Stimulated activated CD8-positive, alpha-beta memory T cell treated with anti-CD3 and anti-CD28 coated beads, Interleukin-4, amount 100 ng/mL, for 48 hours (primary cell): ENCODE measurements at regions not wholly inside any gene's neighbourhood (a gene's known extent, or its start where the extent isn't known, plus 50 kb on each side); places are given as distances from the start of the nearest gene placed in this dataset.

Source experiments
- DNase-seq: peaks from one replicate; pipeline ENCODE4 v3.0.0-alpha.2; 2020

DNA sequence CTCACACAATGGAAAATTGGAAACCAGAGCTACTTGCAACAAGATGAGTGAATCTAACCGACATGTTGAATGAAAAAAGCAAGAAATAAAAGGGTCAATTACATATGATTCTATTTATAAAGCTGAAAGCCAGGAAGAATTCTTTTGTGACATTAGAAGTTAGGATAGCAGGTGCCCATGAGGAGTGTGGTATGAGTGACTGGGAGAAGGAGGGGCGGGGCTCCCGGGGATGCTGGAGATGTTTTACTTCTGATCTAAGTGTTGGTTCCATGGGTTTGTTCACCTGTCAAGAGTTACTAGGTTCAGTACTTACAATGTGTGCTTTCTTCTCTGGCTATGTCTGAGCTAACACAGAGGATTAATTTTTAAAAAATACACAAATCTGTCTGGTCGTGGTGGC lies 60.8 kb downstream of the NSMCE3 start:
- no peak for DNase-seq

DNA sequence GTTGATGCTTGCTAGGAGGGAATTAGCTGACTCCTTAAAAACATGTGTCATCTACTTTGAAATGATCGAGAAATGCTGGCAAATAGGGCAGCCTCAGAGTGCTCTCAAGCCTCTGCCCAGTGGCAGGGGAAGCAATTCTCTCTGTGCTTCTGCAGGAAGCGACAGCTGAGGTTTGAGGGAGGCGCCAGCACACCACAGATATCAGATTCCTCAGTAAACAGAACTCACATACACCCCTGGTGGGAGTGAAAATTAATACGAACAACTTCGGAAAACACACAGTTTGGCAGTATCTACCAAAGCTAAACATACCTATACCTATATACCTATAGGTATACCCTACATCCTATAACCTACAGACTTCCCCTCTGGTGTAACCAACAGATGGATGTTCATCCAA lies 61.3 kb downstream of the NSMCE3 start:
- DNase-seq: no peak

DNA sequence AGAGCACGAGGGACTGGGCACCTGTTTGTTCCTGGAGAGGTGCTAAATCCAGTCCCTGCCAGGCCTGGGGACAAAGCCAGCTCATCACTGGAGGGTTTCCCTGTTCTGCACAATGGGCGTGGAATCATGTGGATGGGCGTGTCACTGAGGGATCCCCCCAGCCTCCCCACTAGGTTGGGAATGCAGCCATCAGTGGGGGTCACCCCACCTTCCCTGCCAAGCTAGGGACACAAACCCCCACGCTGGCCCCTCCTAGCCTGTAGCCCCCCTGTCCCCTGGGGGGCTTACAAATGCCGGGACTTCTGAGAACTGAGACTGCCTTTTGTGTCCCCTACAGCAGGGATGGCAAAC lies 61.9 kb downstream of the NSMCE3 start:
- no peak for DNase-seq

DNA sequence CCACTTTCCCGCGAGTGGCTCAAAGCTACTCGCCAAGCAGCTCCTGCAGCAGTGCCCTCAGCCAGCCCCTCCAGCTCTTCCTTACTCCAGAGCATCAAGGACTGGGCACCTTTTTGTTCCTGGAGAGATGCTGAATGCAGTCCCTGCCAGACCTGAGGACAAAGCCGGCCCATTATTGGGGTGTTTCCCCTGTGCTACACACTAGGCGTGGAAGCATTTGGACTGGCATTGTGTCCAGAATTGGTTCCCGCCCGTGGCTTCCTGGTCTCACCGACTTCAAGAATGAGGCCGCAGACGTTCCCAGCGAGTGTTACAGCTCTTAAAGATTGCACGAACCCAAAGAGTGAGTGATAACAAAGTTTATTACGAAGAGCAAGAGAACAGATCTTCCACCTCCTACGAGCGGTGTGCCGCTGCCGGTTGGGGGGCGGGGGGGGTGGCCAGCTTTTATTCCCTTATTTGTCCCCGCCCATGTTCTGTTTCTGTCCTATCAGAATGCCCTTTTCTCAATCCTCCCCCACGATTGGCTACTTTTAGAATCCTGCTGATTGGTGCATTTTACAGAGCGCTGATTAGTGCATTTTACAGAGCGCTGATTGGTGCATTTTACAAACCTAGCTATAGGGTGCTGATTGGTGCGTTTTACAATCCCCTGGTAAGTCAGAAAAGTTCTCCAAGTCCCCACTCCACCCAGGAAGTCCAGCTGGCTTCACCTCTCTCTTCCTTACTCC lies 62.4 kb downstream of the NSMCE3 start:
- DNase-seq: no peak

DNA sequence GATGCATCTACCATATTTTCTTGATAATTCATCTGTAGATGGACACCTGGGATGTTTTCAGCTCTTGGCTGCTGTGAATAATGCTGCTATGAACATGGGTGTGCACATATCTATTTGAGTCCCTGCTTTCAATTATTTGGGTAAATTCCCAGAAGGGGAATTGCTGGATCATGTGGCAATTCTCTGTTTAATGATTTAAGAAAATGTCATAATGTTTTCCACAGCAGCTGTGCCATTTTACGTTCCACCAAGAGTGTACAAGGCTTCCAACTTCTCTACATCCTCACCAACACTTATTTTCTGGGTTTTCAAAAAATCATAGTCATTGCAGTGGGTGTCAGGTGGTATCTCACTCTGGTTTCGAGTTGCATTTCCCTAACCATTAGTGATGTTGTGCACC lies 64.4 kb downstream of the NSMCE3 start:
- DNase-seq: no peak

DNA sequence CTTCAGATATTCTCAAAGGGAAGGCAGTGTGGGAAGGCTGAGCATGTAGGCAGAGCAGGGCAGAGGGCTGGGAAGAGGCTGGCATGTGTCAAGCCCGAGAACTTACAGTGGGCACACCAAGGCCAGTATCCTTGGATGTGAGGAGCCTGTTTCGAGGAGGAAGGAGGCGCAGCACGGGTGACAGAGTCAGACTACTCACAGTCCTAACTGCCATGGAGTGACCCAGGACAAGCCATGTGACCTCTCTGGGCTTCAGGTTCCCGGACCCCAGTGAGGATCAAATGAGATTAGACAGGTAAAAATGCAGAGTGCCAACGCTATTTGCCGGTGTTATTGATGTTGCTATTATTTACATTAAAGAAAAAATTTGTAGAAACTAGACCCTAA lies 65.3 kb downstream of the NSMCE3 start:
- DNase-seq: no peak

DNA sequence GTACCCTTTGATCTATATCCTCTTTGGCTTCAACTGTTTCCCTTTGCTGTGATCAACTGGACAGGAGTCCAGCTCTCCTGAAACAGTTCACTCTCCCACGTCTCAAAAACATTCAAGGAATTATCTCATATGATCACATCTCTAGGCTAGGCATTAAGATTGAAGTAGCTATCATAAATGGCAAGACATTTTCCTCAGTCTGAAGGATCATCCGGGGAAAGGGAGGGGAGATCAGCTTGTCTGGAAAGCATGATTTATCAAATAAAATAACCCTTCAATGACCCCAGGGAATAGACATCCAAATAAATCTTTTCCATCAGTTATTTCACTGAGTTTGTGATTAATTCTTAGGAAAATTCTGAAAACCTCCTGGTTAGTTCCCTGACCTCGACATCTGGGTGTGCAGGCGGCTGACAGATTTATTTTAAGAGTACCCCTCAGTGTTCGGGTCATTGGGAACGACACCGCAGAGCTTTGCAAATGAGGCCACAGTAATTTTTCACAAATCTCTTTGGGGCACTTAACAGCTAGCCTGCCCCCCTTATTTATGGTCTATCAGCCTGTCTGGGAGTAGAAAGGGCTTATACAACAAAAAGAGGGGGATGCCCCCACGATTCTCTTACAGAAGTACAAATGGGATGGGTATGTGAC lies 65.8 kb downstream of the NSMCE3 start:
- no peak for DNase-seq

DNA sequence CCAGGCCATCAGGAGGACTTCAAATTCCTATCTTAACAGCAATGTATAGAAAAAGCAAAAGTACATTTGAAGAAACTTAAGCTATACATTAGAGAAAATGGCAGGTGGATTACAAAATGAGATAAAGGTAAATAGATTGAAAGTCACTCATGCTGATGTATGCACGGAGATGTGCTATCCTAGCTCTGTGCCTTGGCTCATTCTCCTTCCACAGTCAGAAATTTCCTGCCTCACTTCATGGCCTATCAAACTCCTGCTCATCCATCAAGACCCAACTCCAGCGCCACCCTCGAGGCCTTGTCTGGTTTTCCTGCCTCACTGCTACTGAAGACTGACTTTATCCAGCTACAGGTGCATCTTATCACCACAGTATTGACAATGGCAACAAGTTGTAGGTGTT lies 72.9 kb downstream of the NSMCE3 start:
- no peak for DNase-seq

DNA sequence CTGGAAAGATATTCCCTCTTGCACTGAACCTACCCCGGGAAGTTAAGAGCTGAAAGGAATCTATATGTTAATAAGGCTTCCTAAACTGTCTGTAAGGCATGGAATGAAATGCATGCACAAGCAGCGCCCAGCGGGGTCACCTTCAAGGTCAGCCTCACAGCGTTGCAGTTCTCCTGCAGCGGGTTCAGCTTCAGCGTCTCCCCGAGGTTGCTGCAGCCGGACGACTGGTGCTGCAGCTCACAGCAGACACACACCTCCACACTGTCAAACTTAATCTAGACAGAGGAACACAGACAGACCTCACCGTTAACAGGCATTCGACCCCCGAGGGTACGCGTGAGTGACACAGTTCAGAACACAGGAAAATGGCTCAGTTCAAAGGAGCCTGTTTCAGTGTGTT lies 73.3 kb downstream of the NSMCE3 start:
- DNase-seq: no peak

DNA sequence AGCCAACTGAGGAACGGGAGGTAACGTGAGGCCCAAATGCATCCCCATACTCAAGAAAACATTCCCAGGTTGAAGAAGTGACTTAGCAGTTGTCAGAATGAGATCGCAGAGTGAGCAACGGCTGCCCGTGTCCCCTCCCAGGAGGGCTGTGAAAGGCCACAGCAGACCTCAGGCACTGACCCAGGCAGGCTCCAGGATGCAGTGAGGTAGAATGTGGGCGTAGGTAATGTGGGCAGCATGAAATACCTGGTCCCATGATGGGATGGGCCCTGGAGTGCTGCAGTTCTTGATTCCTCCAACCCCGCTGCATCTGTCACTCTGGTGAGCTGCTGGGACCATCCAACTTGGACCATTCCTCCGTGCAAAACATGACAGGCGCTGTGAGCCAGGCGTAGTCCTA lies 74.8 kb downstream of the NSMCE3 start:
- DNase-seq: no peak

DNA sequence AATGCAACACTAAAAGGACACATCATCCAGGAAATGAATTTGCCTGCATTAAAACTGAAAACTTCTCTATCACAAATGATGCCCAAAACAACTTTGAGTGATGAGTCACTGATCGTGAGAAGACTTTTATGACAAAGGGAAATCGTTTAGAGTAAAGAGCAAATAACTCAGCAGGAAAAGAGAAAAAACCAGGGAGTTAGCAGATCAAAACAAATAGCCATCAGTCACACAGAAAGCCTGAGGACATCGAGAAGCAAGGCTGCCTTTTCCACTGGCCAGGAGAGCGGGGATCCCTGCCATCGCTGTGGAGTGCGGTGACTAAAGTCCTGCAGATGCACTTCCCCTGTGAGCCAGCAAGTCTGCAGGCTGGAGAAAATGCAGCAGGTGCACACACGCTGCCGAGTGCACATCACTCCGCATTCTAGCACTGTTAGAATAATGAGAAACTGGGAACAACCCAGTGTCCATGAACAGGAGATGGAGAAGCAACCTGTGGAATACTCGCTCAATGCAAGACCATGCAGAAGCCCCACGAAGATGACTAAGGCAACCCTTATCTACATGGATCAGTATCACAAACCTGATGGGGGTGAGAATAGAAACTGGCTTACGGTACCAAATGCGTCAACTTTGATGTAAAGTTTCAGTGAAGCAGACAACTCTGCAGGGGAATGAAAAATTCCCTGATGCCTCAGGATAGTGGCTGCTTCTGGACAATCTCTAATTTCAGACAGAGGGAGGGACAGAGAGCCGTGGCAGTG lies 86.4 kb downstream of the NSMCE3 start:
- peak; percentile 31 for DNase-seq

DNA sequence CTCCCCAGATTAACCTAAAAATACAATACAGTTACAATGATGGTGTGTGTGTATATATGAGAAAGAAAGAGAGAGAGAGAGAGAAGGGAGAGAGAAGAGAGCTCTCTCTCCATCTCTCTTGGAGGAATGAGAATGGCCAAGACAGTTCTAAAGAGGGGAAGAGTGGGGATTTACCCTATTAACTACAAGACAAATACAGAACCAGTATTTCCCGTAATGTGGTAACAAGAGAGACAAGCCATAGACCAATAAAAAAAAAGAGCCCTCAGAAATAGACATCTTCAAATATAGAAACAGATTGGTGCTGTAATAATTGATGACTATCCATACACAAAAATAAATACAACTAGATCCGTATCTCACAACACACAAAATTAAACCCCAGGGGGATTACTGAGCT lies 87.0 kb downstream of the NSMCE3 start:
- no peak for DNase-seq

DNA sequence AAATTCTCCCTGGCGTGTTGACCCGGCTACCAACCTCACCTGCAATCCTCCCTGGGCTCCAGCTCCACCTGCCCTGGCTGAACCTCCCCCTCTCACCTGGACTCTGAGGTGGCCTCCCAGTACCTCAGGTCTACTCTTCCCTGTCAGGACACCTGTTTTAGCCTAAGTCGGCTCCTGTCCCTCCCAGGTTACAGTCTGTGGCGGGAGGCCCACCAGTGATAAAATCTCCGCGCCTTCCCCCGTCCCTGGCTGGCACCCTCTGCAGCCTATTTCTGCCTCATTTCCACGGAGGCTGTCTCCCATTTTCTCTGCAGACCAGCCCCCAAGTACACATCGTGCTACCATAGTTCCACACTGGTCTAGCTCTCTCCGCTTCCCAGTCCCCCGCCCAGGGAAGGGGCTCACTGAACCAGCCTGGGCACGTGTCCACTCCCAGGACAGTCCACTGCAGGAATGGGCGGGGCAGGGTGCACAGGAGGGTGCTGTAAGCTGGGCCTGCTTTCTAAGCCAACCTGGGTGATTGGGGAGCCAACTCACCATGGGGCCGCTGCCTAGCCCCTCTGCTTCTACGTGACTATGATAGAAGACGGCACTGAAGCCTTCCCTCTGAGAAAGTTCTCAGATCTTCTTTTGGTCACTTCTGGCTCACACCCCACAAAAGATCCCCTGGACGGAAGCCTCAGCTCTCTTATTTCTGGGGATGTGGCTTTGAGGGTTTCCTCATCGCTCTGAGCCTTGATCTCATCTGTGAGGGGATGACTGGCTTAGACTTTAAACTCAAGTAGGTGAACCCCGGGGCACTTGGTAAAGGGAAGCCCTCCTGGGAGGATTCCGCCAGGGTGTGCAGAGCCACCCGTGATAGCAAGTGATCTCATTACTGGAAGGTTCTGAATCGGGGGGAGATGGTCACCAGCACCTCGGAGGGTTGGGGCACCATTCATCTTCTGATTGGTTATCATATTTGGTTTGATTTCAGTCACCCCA lies 96.6 kb downstream of the NSMCE3 start:
- DNase-seq: no peak

DNA sequence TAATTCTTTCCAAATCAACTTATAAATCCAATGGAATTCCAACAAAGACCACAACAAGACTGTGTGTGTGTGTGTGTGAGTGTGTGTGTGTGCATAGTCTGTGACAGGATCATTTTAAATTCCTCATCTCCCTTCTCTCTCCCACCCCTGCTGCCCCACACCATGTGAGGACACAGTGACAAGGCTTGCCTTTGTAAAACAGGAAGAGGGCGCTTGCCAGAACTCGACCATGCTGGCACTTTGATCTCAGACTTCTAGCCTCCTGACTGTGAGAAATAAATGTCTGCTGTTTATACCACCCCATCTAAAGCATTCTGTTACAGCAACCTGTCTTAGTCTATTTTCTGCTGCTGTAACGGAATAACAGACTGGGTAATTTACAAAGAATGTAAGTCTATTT lies 99.1 kb downstream of the NSMCE3 start:
- no peak for DNase-seq
